GM12891 (cell line): ENCODE measurements at regions not wholly inside any gene's neighbourhood (a gene's known extent, or its start where the extent isn't known, plus 50 kb on each side); places are given as distances from the start of the nearest gene placed in this dataset.

Experiments used
- POLR2A ChIP-seq: IDR thresholded peaks from 2 replicates; pipeline ENCODE4 v1.6.1; 2011; ENCODE audit warnings: low read depth, low read length, control low read depth
- POLR2AphosphoS5 ChIP-seq: IDR thresholded peaks from 2 replicates; pipeline ENCODE4 v1.6.1; 2011; ENCODE audit warnings: low read depth, low read length, control low read depth
- POU2F2 ChIP-seq: IDR thresholded peaks from 2 replicates; pipeline ENCODE4 v1.6.1; 2011; ENCODE audit warnings: low read depth, mild to moderate bottlenecking, control low read depth, low read length, moderate library complexity
- SPI1 ChIP-seq: IDR thresholded peaks from 2 replicates; pipeline ENCODE4 v1.6.1; 2011; ENCODE audit warnings: low read depth, low read length, control low read depth
- TAF1 ChIP-seq: IDR thresholded peaks from 2 replicates; pipeline ENCODE4 v1.6.1; 2011; ENCODE audit warnings: low read depth, low read length, control low read depth

- TF ChIP-seq POLR2A, result no peak
- no peak for TF ChIP-seq POU2F2
- TF ChIP-seq TAF1, result no peak
- TF ChIP-seq POLR2AphosphoS5, result no peak
- TF ChIP-seq SPI1, result no peak
These were observed 218.3 kb downstream of the CRPPA start for GRCh38 chr7:16203065-16203464.
